H9 (cell line): ENCODE measurements at regions not wholly inside any gene's neighbourhood (a gene's known extent, or its start where the extent isn't known, plus 50 kb on each side); places are given as distances from the start of the nearest gene placed in this dataset.
"Not testable (repeated sequence)": the region's sequence is repeated elsewhere in the genome, so short reads cannot be mapped to it uniquely, and the experiment has no call there.

Experiments
- DNase-seq: peaks from one replicate; pipeline ENCODE4 v3.0.0-alpha.2; 2017
- H2AFZ ChIP-seq: one replicate; pipeline ENCODE4 v1.6.1; 2013; ENCODE audit warnings: mild to moderate bottlenecking, low read length, control low read depth, moderate library complexity
- H2AK5ac ChIP-seq: 2 replicates; pipeline ENCODE4 v1.6.1; 2013; ENCODE audit warnings: low read length, control low read depth, mixed read lengths; ENCODE audit not compliant: insufficient read length
- H2BK120ac ChIP-seq: one replicate; pipeline ENCODE4 v1.6.1; 2013; ENCODE audit warnings: low read depth, mild to moderate bottlenecking, low read length, control low read depth, inconsistent platforms; ENCODE audit not compliant: poor library complexity, severe bottlenecking
- H2BK12ac ChIP-seq: 2 replicates; pipeline ENCODE4 v1.6.1; 2013; ENCODE audit warnings: low read length, control low read depth, mixed read lengths, low read depth; ENCODE audit not compliant: insufficient read length
- H2BK15ac ChIP-seq: 2 replicates; pipeline ENCODE4 v1.6.1; 2013; ENCODE audit warnings: low read depth, low read length, control low read depth
- H2BK20ac ChIP-seq: one replicate; pipeline ENCODE4 v1.6.1; 2013; ENCODE audit warnings: low read depth, mild to moderate bottlenecking, low read length, control low read depth, inconsistent platforms; ENCODE audit not compliant: poor library complexity, severe bottlenecking
- H2BK5ac ChIP-seq: 2 replicates; pipeline ENCODE4 v1.6.1; 2013; ENCODE audit warnings: low read length, control low read depth, mixed read lengths; ENCODE audit not compliant: insufficient read length
- H3K14ac ChIP-seq: 2 replicates; pipeline ENCODE4 v1.6.1; 2013; ENCODE audit warnings: low read length, control low read depth; ENCODE audit not compliant: insufficient read depth
- H3K18ac ChIP-seq: 2 replicates; pipeline ENCODE4 v1.6.1; 2013; ENCODE audit warnings: low read depth, mild to moderate bottlenecking, mixed read lengths, low read length, control low read depth; ENCODE audit not compliant: insufficient read length
- H3K23ac ChIP-seq: 2 replicates; pipeline ENCODE4 v1.6.1; 2013; ENCODE audit warnings: low read length, control low read depth, mixed read lengths, low read depth; ENCODE audit not compliant: insufficient read length
- H3K23me2 ChIP-seq: 2 replicates; pipeline ENCODE4 v1.6.1; 2013; ENCODE audit warnings: low read depth, mild to moderate bottlenecking, mixed read lengths, low read length, control low read depth; ENCODE audit not compliant: insufficient read length, poor library complexity, severe bottlenecking
- H3K27ac ChIP-seq: 2 replicates; pipeline ENCODE4 v1.5.1; 2013; ENCODE audit warnings: low read length, control low read depth, mixed read lengths, low read depth; ENCODE audit not compliant: insufficient read length
- H3K27me3 ChIP-seq: 2 replicates; pipeline ENCODE4 v1.6.1; 2013; ENCODE audit warnings: low read length, control low read depth, inconsistent platforms; ENCODE audit not compliant: insufficient read depth
- H3K4ac ChIP-seq: 2 replicates; pipeline ENCODE4 v1.6.1; 2013; ENCODE audit warnings: low read depth, mild to moderate bottlenecking, control low read depth, inconsistent platforms, low read length, moderate library complexity
- H3K4me1 ChIP-seq: 2 replicates; pipeline ENCODE4 v1.6.1; 2013; ENCODE audit warnings: low read length, control low read depth, inconsistent platforms; ENCODE audit not compliant: insufficient read depth
- H3K4me2 ChIP-seq: 2 replicates; pipeline ENCODE4 v1.6.1; 2013; ENCODE audit warnings: low read length, control low read depth, mixed read lengths; ENCODE audit not compliant: insufficient read length, insufficient read depth
- H3K56ac ChIP-seq: 2 replicates; pipeline ENCODE4 v1.6.1; 2013; ENCODE audit warnings: low read depth, mild to moderate bottlenecking, mixed read lengths, low read length, control low read depth; ENCODE audit not compliant: insufficient read length
- H3K79me1 ChIP-seq: 2 replicates; pipeline ENCODE4 v1.6.1; 2013; ENCODE audit warnings: low read depth, mild to moderate bottlenecking, moderate library complexity, low read length, control low read depth, inconsistent platforms; ENCODE audit not compliant: insufficient read depth, poor library complexity, severe bottlenecking
- H3K79me2 ChIP-seq: 2 replicates; pipeline ENCODE4 v1.6.1; 2013; ENCODE audit warnings: low read length, control low read depth, inconsistent platforms; ENCODE audit not compliant: insufficient read depth
- H3K9ac ChIP-seq: 2 replicates; pipeline ENCODE4 v1.6.1; 2013; ENCODE audit warnings: low read length, control low read depth, mixed read lengths; ENCODE audit not compliant: insufficient read length; ENCODE audit errors: extremely low read depth
- H3K9me3 ChIP-seq: one replicate; pipeline ENCODE4 v1.6.1; 2013; ENCODE audit warnings: low read depth, low read length, inconsistent platforms; ENCODE audit not compliant: control insufficient read depth
- H3T11ph ChIP-seq: one replicate; pipeline ENCODE4 v1.6.1; 2013; ENCODE audit warnings: mild to moderate bottlenecking, low read length, control low read depth, inconsistent platforms
- H4K20me1 ChIP-seq: one replicate; pipeline ENCODE4 v1.6.1; 2013; ENCODE audit not compliant: control insufficient read depth, insufficient read length, insufficient read depth
- H4K5ac ChIP-seq: 2 replicates; pipeline ENCODE4 v1.6.1; 2013; ENCODE audit warnings: low read depth, mild to moderate bottlenecking, mixed read lengths, low read length, control low read depth; ENCODE audit not compliant: insufficient read length
- H4K8ac ChIP-seq: replicated peaks from 2 replicates; pipeline ENCODE4 v1.6.1; 2013; ENCODE audit warnings: low read length, control low read depth, mixed read lengths, low read depth; ENCODE audit not compliant: insufficient read length
- H4K91ac ChIP-seq: 2 replicates; pipeline ENCODE4 v1.6.1; 2013; ENCODE audit warnings: low read depth, mild to moderate bottlenecking, moderate library complexity, mixed read lengths, low read length, control low read depth; ENCODE audit not compliant: insufficient read length
- H3K27ac Mint-ChIP-seq, 3 experiments: 2 replicates in 2 of 3; 3 replicates in 1 of 3; pipeline ENCODE4 v1.8.0; 2020 to 2021; ENCODE audit warnings: mixed read lengths in 3 of 3, mild to moderate bottlenecking in 1 of 3, moderate library complexity in 1 of 3
- H3K27me3 Mint-ChIP-seq: 2 replicates; pipeline ENCODE4 v1.8.0; 2021; ENCODE audit warnings: low read depth, mild to moderate bottlenecking, moderate library complexity, mixed read lengths
- H3K36me3 Mint-ChIP-seq, 3 experiments: 2 replicates in 2 of 3; 3 replicates in 1 of 3; pipeline ENCODE4 v1.8.0; 2020 to 2021; ENCODE audit warnings: low read depth in 3 of 3, mixed read lengths in 3 of 3; ENCODE audit not compliant: insufficient read depth in 1 of 3
- H3K4me1 Mint-ChIP-seq, 2 experiments: 2 replicates each; pipeline ENCODE4 v1.8.0; 2020; ENCODE audit warnings: mixed read lengths in 2 of 2
- H3K4me3 Mint-ChIP-seq, 2 experiments: 2 replicates in 1 of 2; 3 replicates in 1 of 2; pipeline ENCODE4 v1.8.0; 2020 to 2021; ENCODE audit warnings: mild to moderate bottlenecking in 2 of 2, mixed read lengths in 2 of 2, moderate library complexity in 1 of 2
- H3K9me3 Mint-ChIP-seq, 2 experiments: 2 replicates in 1 of 2; 3 replicates in 1 of 2; pipeline ENCODE4 v1.8.0; 2020; ENCODE audit warnings: mild to moderate bottlenecking in 2 of 2, mixed read lengths in 2 of 2, moderate library complexity in 1 of 2

GRCh38 chr7:153797363-153797762 lies 254.8 kb upstream of the DPP6 start:
- H3K79me1 ChIP-seq, H2BK12ac ChIP-seq, H3K4me3 Mint-ChIP-seq, H2BK5ac ChIP-seq, H2AFZ ChIP-seq, H2BK120ac ChIP-seq, H3K36me3 Mint-ChIP-seq, H4K20me1 ChIP-seq, H3K9me3 ChIP-seq, H2AK5ac ChIP-seq, H3K23ac ChIP-seq, H3K23me2 ChIP-seq, H3T11ph ChIP-seq, H2BK20ac ChIP-seq, DNase-seq, H3K79me2 ChIP-seq, H3K4me1 ChIP-seq, H3K56ac ChIP-seq, H3K27me3 ChIP-seq, H3K4me2 ChIP-seq, H3K4me1 Mint-ChIP-seq, H3K4ac ChIP-seq, H3K27ac Mint-ChIP-seq, H4K8ac ChIP-seq, H3K27me3 Mint-ChIP-seq, H3K18ac ChIP-seq, H3K14ac ChIP-seq, H4K5ac ChIP-seq, H3K27ac ChIP-seq, H4K91ac ChIP-seq, H2BK15ac ChIP-seq, H3K9ac ChIP-seq: not testable (repeated sequence)
- peaks cover 43 to 63% of the 10 kb centered on the region in 2 experiments for H3K9me3 Mint-ChIP-seq
